ENCODE measurements at regions not wholly inside any gene's neighbourhood (a gene's known extent, or its start where the extent isn't known, plus 50 kb on each side); places are given as distances from the start of the nearest gene placed in this dataset.

GRCh38 chr11:70737816-70738630, 339.7 kb downstream of the CTTN start:
- Histone ChIP-seq H3K9me3 (no peaks in the 10 kb centered on the region), H3K4me3 (no peak overlapping the region), H3K27ac (no peak overlapping the region), H3K27me3 (no peaks in the 10 kb centered on the region), H3K36me3 (no peaks in the 10 kb centered on the region), H3K4me1 (no peaks in the 10 kb centered on the region)
- TF ChIP-seq CTCF (IDR thresholded peaks at IDR 0.05), result no peak
- no peak for DNase-seq (ENCODE audit: low spot score)

- H3K9me3 ChIP-seq, result no peaks in the 10 kb centered on the region
These were observed 340.3 kb downstream of the CTTN start for GRCh38 chr11:70738661-70739060.

GRCh38 chr11:70739091-70739490, 340.8 kb downstream of the CTTN start:
- Histone ChIP-seq H3K9me3 (no peaks in the 10 kb centered on the region), H3K27me3 (no peaks in the 10 kb centered on the region), H3K27ac (no peak overlapping the region), H3K4me3 (no peak overlapping the region), H3K4me1 (no peaks in the 10 kb centered on the region), H3K36me3 (no peaks in the 10 kb centered on the region)
- TF ChIP-seq CTCF (IDR thresholded peaks at IDR 0.05), result no peak
- DNase-seq (ENCODE audit: low spot score), result no peak

More at GRCh38 chr11:70738661-70739060, 340.3 kb downstream of the CTTN start:
- Histone ChIP-seq H3K4me1 (no peaks in the 10 kb centered on the region), H3K36me3 (no peaks in the 10 kb centered on the region), H3K27ac (no peak overlapping the region), H3K27me3 (no peaks in the 10 kb centered on the region), H3K4me3 (no peak overlapping the region)
- TF ChIP-seq CTCF (IDR thresholded peaks at IDR 0.05), result no peak
- no peak for DNase-seq (ENCODE audit: low spot score)

- Histone ChIP-seq H3K27ac (no peak overlapping the region), H3K9me3 (no peaks in the 10 kb centered on the region), H3K4me3 (no peak overlapping the region), H3K4me1 (no peaks in the 10 kb centered on the region), H3K27me3 (no peaks in the 10 kb centered on the region), H3K36me3 (no peaks in the 10 kb centered on the region)
- TF ChIP-seq CTCF (IDR thresholded peaks at IDR 0.05), result no peak
- no peak for DNase-seq (ENCODE audit: low spot score)
These were observed 341.6 kb downstream of the CTTN start for GRCh38 chr11:70739811-70740487.

GRCh38 chr11:70740488-70740851, 342.1 kb downstream of the CTTN start:
- no peaks in the 10 kb centered on the region for H3K27me3 ChIP-seq
- no peaks in the 10 kb centered on the region for H3K36me3 ChIP-seq
- H3K9me3 ChIP-seq, result no peaks in the 10 kb centered on the region
- no peak overlapping the region for H3K4me3 ChIP-seq
- TF ChIP-seq CTCF (IDR thresholded peaks at IDR 0.05), result no peak
- H3K27ac ChIP-seq, result no peak overlapping the region
- no peak for DNase-seq (ENCODE audit: low spot score)
- H3K4me1 ChIP-seq, result no peaks in the 10 kb centered on the region

Measured in right atrium auricular region (tissue), 2 donors.